ENCODE measurements at regions not wholly inside any gene's neighbourhood (a gene's known extent, or its start where the extent isn't known, plus 50 kb on each side); places are given as distances from the start of the nearest gene placed in this dataset.
A peak's percentile ranks its signal among the peaks of the same experiment; 100 is the strongest.

DNA sequence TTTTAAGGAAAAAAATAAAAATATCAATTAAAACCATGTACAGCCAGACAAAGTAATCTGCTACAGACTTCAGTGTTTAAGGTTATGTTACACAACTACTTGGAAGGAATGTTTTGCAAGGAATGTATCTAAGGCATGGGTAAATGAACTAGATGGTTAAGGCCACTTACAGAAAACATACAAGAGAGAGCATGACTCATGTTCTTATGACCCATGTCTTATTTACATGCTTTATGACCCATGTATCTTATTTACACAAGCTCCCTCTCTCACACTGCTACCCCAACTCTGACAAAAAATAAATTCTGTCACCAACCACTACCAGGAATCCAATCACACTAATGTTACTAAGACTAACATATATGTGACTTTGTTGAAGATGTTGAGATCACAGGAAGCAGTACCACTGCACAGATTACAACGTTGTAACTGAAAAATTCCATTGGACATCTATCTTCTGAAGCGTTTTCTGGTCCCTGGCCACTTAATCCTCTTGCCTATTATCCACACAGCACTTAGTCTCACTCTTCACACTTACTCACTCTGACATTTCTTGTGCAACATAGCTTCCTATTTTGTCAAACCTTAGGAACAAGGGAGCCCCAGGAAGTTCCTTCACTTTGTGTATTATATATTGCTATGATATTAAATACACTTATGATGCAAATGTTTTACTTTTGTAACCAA, 1630.1 kb upstream of the C9orf72 start:
- WGBS, 2 experiments (ENCODE audit: insufficient coverage in 1 of 2, insufficient read length in 1 of 2) = 72 to 87% methylated on average over 2 of the region's 2 CpGs

DNA sequence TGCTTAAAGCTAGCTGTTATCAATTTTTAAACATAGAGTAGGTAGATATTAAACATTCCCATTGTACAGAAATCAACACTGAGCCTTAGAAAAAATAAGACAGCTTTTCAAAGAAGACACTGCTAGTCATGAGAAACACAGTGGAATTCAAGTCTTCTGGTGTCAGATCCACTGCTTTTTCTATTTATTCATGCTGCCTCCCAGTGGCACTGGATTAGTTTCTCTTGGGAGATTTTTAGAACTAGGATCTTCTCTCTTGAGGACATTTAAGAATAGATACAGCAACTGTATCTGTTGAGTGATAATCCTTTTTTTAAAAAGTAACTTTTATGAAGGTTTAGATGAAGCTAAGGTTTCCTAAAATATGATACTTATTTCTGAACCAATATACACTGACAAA, 1635.4 kb upstream of the C9orf72 start:
- peaks cover 27% of the 10 kb centered on the region for H3K27me3 Mint-ChIP-seq (ENCODE audit: insufficient read depth)
- H3K4me1 Mint-ChIP-seq = peaks cover 10% of the 10 kb centered on the region
- no peak for DNase-seq
- Histone ChIP-seq H3K9me3 (ENCODE audit: control insufficient read depth, low read length) (no peaks in the 10 kb centered on the region), H3K9ac (ENCODE audit: extremely low read depth, low read length, poor library complexity, severe bottlenecking) (no peak overlapping the region), H3K4me3 (ENCODE audit: low read length) (no peak overlapping the region), H3K27ac (ENCODE audit: low read depth, low read length) (no peak overlapping the region), H3K27me3 (ENCODE audit: control insufficient read depth, insufficient read depth, low read length, poor library complexity, severe bottlenecking) (peaks cover 28% of the 10 kb centered on the region), H3K36me3 (ENCODE audit: control insufficient read depth, insufficient read depth, low read length) (no peaks in the 10 kb centered on the region), H3K4me1 (ENCODE audit: control insufficient read depth, insufficient read depth, low read length) (no peaks in the 10 kb centered on the region)
- TF ChIP-seq, protein P1, sequence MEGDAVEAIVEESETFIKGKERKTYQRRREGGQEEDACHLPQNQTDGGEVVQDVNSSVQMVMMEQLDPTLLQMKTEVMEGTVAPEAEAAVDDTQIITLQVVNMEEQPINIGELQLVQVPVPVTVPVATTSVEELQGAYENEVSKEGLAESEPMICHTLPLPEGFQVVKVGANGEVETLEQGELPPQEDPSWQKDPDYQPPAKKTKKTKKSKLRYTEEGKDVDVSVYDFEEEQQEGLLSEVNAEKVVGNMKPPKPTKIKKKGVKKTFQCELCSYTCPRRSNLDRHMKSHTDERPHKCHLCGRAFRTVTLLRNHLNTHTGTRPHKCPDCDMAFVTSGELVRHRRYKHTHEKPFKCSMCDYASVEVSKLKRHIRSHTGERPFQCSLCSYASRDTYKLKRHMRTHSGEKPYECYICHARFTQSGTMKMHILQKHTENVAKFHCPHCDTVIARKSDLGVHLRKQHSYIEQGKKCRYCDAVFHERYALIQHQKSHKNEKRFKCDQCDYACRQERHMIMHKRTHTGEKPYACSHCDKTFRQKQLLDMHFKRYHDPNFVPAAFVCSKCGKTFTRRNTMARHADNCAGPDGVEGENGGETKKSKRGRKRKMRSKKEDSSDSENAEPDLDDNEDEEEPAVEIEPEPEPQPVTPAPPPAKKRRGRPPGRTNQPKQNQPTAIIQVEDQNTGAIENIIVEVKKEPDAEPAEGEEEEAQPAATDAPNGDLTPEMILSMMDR (conservative IDR thresholded peaks at IDR 0.05) = peak; percentile 35
- no peaks in the 10 kb centered on the region for H3K9me3 Mint-ChIP-seq
- no peak overlapping the region for H3K27ac Mint-ChIP-seq
- H3K4me3 Mint-ChIP-seq = no peak overlapping the region
- no peaks in the 10 kb centered on the region for H3K36me3 Mint-ChIP-seq (ENCODE audit: low read depth)

More for the DNA sequence above, 1630.1 kb upstream of the C9orf72 start:
- Histone ChIP-seq H3K27me3 (ENCODE audit: control insufficient read depth, insufficient read depth, low read length, poor library complexity, severe bottlenecking) (no peaks in the 10 kb centered on the region), H3K27ac (ENCODE audit: low read depth, low read length) (no peak overlapping the region), H3K4me3 (ENCODE audit: low read length) (no peak overlapping the region), H3K36me3 (ENCODE audit: control insufficient read depth, insufficient read depth, low read length) (no peaks in the 10 kb centered on the region), H3K9me3 (ENCODE audit: control insufficient read depth, low read length) (no peaks in the 10 kb centered on the region), H3K4me1 (ENCODE audit: control insufficient read depth, insufficient read depth, low read length) (no peaks in the 10 kb centered on the region), H3K9ac (ENCODE audit: extremely low read depth, low read length, poor library complexity, severe bottlenecking) (no peak overlapping the region)
- Mint-ChIP-seq H3K4me1 (peaks cover 5% of the 10 kb centered on the region), H3K27ac (no peak overlapping the region), H3K27me3 (ENCODE audit: insufficient read depth) (no peaks in the 10 kb centered on the region), H3K4me3 (no peak overlapping the region), H3K9me3 (no peaks in the 10 kb centered on the region), H3K36me3 (ENCODE audit: low read depth) (no peaks in the 10 kb centered on the region)
- DNase-seq = no peak
- TF ChIP-seq, protein P1 (conservative IDR thresholded peaks at IDR 0.05) = no peak

DNA sequence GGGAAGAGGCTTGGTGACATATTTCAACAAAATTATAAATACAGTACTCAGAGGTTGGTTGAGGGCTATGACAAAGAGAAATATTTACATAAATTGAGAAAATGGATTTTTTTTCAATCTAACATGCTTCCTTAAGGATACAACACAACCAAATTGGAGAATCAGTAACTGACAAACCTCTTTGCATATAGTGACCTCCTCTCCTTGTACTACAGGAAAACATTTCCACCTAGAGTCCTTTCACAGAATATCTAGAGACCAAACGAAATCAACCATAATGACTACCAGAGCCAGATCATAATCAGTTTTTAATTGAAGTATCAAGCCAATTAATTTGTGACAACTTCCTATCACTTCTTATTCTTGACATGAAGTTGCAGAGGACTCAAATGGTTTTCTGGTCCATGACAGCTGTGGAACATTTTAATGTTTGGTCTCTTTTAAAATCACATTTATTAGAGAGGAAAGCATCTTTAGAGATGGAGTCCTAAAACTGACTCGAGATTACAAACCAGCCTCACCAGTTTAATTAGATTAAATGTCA, 1636.5 kb upstream of the C9orf72 start:
- Mint-ChIP-seq H3K36me3 (ENCODE audit: low read depth) (no peaks in the 10 kb centered on the region), H3K9me3 (no peaks in the 10 kb centered on the region), H3K4me3 (no peak overlapping the region), H3K27ac (no peak overlapping the region), H3K4me1 (peaks cover 10% of the 10 kb centered on the region), H3K27me3 (ENCODE audit: insufficient read depth) (peaks cover 36% of the 10 kb centered on the region)
- no peaks in the 10 kb centered on the region for H3K4me1 ChIP-seq (ENCODE audit: control insufficient read depth, insufficient read depth, low read length)
- no peaks in the 10 kb centered on the region for H3K9me3 ChIP-seq (ENCODE audit: control insufficient read depth, low read length)
- H3K27ac ChIP-seq (ENCODE audit: low read depth, low read length) = no peak overlapping the region
- H3K4me3 ChIP-seq (ENCODE audit: low read length) = no peak overlapping the region
- no peak overlapping the region for H3K9ac ChIP-seq (ENCODE audit: extremely low read depth, low read length, poor library complexity, severe bottlenecking)
- 64 to 89% methylated on average over 1 to 2 of the region's 2 CpGs for WGBS, 2 experiments (ENCODE audit: insufficient coverage in 1 of 2, insufficient read length in 1 of 2)
- DNase-seq = no peak
- TF ChIP-seq, protein P1 (conservative IDR thresholded peaks at IDR 0.05) = no peak
- peaks cover 34% of the 10 kb centered on the region for H3K27me3 ChIP-seq (ENCODE audit: control insufficient read depth, insufficient read depth, low read length, poor library complexity, severe bottlenecking)
- H3K36me3 ChIP-seq (ENCODE audit: control insufficient read depth, insufficient read depth, low read length) = no peaks in the 10 kb centered on the region
